ENCODE measurements at regions not wholly inside any gene's neighbourhood (a gene's known extent, or its start where the extent isn't known, plus 50 kb on each side); places are given as distances from the start of the nearest gene placed in this dataset.

DNA sequence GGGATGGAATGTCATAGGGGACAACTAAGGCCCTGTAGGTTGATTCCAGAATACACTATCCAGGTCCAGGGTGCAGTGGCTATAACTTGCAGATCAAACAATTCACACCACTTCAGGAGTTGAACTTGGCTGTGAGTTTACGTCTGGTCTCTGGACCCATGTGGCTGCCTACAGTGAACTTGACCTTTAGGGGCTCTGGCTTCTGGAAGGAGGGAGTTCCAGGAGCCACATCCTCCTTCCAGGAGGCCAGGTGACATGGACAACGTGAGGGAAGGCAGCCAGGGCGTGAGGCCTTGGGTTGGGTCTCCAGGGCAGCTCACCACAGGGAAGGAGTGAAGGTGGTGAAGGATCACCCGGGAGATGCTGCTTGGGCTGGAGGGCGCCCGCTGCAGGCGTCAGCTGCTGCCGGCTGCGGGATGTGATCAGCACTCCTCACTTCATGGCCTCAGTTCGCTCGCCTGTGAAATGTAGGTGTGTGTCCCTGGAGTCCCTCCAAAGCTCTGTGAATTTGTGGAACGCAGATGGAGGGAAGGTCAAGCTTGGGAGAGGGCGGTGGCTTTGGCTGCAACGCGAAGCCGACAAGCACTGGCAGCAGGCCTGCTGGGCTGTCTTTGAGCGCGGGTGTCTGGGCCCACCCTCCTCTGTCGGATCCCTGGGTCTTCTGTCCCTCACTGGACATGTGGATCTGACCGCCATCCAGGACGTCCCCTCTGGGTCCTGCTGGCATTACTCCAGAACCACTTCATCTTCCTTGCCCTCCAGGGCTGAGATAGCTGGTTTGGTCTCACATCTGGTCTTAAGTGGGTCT lies 146.5 kb downstream of the GLI2 start:
- intact Hi-C loops (cut with micrococcal nuclease) = no loop called here
- TF ChIP-seq, protein P1, sequence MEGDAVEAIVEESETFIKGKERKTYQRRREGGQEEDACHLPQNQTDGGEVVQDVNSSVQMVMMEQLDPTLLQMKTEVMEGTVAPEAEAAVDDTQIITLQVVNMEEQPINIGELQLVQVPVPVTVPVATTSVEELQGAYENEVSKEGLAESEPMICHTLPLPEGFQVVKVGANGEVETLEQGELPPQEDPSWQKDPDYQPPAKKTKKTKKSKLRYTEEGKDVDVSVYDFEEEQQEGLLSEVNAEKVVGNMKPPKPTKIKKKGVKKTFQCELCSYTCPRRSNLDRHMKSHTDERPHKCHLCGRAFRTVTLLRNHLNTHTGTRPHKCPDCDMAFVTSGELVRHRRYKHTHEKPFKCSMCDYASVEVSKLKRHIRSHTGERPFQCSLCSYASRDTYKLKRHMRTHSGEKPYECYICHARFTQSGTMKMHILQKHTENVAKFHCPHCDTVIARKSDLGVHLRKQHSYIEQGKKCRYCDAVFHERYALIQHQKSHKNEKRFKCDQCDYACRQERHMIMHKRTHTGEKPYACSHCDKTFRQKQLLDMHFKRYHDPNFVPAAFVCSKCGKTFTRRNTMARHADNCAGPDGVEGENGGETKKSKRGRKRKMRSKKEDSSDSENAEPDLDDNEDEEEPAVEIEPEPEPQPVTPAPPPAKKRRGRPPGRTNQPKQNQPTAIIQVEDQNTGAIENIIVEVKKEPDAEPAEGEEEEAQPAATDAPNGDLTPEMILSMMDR (IDR thresholded peaks at IDR 0.05) = no peak
- no peak for DNase-seq
- Mint-ChIP-seq H3K4me1 (no peaks in the 10 kb centered on the region), H3K4me3 (no peak overlapping the region), H3K9me3 (no peaks in the 10 kb centered on the region), H3K27ac (no peak overlapping the region), H3K27me3 (peaks cover 5% of the 10 kb centered on the region), H3K36me3 (ENCODE audit: low read depth) (no peaks in the 10 kb centered on the region)
- CTCF ChIA-PET = no interaction called here
- no peak for ATAC-seq (ENCODE audit: low read depth)
- POLR2A ChIA-PET = no interaction called here

DNA sequence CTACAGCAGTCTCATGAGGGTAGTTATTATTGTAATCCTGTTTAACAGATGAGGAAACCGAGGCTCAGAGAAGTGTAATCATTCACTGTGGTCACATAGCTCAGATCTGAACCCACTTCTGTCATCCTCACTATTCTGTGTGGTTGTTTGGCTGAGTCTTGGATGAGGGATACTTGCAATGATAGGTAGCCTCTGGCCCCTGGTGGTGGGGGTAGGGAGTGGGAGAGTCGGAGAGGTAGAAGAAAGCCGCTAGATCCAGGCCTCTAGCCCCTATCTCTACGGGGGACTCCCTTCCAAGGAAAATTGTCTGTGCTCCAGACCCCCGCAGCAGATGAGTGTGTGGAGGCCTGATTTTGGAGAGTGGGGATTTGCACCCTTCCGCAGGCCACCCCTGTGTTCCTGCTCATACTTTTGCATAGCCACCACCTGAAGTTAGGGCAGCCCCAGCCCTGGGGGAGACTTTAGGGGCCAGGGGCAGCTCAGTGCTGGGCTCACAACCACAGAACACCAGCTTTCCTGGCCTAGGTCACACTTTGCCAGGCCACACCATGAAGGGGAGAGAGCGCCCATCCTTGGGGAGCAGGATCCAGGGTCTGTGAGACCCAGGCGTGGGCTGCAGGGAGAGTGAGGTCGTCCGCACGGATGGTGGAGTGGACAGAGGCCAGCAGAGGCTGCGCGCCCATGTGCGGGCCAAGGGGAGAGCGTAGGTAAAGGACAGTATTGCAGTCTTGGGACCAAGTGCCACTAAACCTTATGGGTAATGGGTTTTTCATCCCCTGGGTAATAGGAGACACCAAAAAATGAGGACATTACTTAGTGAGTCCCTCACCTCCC lies 148.2 kb downstream of the GLI2 start:
- no peaks in the 10 kb centered on the region for H3K9me3 Mint-ChIP-seq
- intact Hi-C loops (cut with micrococcal nuclease) = no loop called here
- H3K4me3 Mint-ChIP-seq = no peak overlapping the region
- H3K27ac Mint-ChIP-seq = no peak overlapping the region
- ChIA-PET POLR2A (no interaction called here), CTCF (no interaction called here)
- H3K4me1 Mint-ChIP-seq = no peaks in the 10 kb centered on the region
- TF ChIP-seq, protein P1 (IDR thresholded peaks at IDR 0.05) = no peak
- DNase-seq (no peak), ATAC-seq (ENCODE audit: low read depth) (no peak)
- H3K27me3 Mint-ChIP-seq = peaks cover 4% of the 10 kb centered on the region
- no peaks in the 10 kb centered on the region for H3K36me3 Mint-ChIP-seq (ENCODE audit: low read depth)

DNA sequence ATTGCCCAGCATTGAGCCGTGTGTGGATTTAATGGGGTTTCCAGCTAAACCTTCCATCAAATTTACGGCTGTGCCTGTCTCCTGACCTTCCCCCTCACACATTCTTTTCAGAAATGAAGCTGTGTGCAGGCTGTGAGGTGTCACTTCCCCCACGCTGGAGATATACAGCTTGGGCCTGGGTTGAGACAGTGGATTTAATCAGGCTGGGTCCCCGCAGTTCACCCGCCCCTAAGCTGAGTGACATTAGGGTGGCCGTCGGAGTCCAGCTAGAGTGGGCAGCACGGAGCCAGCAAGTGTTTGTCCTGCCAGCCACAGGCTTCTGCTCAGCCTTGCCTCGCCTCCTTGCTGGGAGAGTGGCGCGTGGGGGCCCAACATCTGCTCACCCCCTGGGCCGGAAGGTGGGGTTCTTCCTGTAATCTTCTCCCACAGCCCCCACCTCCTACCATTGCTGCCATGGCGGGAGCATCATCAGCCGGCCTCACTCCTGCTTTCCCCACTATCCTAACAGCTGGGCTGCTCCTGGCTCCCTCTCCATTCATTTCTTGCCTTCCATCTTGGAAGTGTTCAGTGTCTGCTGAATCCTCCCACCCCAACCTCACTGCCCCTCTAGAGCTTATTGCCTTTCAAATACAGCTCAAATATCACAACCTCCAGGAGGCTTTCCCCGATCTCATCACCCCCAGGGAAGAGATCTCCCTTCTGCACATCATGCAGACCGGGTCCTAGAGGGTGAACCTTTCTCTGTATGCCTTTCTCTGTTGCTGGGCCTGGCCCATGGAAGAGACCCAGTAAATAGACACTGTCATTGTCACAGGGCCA lies 149.0 kb downstream of the GLI2 start:
- H3K9me3 Mint-ChIP-seq = no peaks in the 10 kb centered on the region
- intact Hi-C loops (cut with micrococcal nuclease) = no loop called here
- ChIA-PET CTCF (no interaction called here), POLR2A (no interaction called here)
- no peaks in the 10 kb centered on the region for H3K36me3 Mint-ChIP-seq (ENCODE audit: low read depth)
- no peak for ATAC-seq (ENCODE audit: low read depth)
- no peaks in the 10 kb centered on the region for H3K4me1 Mint-ChIP-seq
- no peak overlapping the region for H3K4me3 Mint-ChIP-seq
- TF ChIP-seq, protein P1 (IDR thresholded peaks at IDR 0.05) = no peak
- H3K27me3 Mint-ChIP-seq = peaks cover 3% of the 10 kb centered on the region
- H3K27ac Mint-ChIP-seq = no peak overlapping the region
- no peak for DNase-seq

DNA sequence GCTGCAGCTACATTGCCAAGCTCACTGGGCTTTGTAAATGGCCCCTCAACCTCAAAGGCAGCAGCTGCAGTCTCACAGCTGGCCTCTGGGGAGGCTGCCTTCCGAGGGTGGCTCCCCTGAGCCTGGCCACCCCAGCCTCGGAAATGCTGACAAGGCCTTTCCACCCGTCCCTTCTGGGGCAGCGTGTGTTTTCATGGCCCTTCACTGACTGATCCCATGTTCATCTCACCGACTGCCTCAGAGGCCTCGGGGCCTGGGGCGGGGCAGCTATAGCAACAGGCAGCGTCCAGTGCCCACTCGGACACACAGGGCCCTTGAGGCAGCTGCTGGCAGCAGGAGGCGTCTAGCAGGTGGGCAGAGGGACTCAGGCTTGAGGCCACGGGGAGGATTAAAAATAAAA lies 149.7 kb downstream of the GLI2 start:
- Mint-ChIP-seq H3K36me3 (ENCODE audit: low read depth) (no peaks in the 10 kb centered on the region), H3K27ac (no peak overlapping the region)
- intact Hi-C loops (cut with micrococcal nuclease) = no loop called here

More for the DNA sequence above, 149.7 kb downstream of the GLI2 start:
- no peak overlapping the region for H3K4me3 Mint-ChIP-seq
- no peaks in the 10 kb centered on the region for H3K9me3 Mint-ChIP-seq
- ChIA-PET CTCF (no interaction called here), POLR2A (no interaction called here)
- TF ChIP-seq, protein P1 (IDR thresholded peaks at IDR 0.05) = no peak
- no peaks in the 10 kb centered on the region for H3K4me1 Mint-ChIP-seq
- DNase-seq (no peak), ATAC-seq (ENCODE audit: low read depth) (no peak)
- peaks cover 3% of the 10 kb centered on the region for H3K27me3 Mint-ChIP-seq
